ENCODE measurements at regions not wholly inside any gene's neighbourhood (a gene's known extent, or its start where the extent isn't known, plus 50 kb on each side); places are given as distances from the start of the nearest gene placed in this dataset.

GRCh38 chr17:14940108-14940937 is 324.8 kb downstream of the PMP22 start:
- DNase-seq: no peak

- DNase-seq: no peak
Observed at GRCh38 chr17:14935845-14936485, 329.2 kb downstream of the PMP22 start.

DNA sequence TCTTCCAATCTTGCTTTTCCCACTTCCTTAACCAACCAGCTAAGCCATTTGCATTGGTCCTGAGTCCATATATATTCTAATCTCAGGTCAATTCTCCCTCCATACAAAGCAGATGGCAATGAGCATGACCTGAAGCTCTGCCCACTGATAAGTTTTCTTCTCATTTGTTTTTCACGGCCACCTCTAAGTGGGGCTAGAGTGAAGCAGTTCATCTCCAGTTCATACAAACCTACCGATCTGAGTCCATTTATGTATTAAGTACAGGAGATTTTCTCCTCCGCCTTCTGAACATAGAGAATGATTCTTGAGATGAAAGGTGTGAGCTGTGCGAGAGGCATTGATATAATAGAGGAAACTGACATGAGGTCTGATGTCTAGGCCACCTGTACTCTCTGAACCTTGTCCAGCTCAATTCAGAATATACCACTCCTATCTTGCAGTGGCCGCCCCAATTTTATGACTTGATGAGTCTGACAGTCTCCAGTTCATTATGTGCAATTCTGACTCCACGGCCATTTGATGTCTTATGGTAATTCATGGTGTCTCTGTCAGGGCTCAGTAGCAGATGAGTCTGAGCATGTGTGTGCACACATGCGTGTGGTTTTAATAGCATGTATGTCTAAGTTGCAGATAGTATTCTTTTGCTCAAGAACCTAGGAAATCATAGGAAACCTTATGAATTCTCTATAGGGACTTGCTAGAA is 329.8 kb downstream of the PMP22 start:
- DNase-seq: no peak

DNA sequence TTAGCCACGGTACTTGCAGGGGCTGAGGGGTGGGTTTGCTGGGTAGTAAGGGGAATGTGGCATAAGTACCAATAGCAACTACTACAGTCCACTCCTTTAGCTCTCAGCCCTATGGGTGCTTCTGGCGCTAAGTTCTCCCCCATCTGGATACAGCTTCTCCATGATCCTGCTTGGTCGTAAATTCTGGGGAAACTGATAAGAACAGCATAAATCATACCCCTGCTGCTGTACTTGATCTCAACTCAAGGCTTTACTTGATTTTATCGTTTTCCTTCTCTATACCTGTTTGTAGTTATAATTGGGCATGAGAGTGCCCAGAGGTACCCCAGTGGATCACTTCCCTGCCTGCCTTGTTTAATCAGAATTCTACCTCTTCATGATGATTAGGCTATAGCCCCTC is 331.4 kb downstream of the PMP22 start:
- DNase-seq: no peak

DNA sequence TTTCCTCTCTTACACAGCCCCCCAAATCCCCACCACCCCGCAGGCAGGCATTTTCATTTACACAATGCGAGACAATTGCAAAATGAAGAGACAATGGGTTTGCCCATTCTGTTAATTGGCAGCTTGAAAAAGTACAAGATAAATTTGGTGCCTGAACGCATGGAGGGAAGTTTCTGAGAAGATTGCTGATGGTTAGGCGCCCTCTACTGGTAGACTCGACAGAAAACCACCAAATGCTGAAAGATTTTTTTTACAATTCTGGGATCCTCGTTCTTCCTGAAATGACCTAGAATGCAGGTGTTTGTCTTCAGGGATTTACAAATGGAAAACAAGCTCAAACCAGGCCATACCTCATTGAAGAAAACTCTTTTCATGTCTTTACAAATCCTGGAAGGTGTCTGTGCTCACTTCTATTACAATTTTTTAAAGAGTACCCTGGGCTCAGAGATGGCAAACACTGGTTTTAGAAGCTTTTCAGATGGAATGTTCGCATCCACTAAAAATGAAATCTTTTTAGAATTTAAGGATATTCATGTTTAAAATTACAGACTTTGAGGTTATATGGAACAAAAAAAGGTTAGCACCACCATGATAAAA is 338.5 kb downstream of the PMP22 start:
- peak; percentile 11 to 59 for DNase-seq

DNA sequence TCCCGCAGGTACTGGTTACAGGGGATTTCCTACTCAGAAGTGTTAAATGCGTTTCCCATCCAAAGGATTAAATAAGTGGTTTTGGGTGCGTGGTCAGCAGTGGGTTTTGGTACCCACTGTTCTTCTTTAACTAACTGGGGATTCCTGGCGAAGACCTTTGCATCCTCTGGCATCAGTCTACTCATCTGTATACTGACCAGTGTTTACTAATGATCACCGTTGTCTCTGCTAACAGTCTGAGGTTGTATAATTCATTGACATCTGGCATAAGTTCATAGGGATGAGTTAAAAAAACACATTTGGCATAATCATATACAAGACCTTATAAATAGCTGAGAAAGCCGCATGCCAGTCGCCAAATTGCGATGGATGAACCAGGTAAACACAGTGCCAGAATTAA is 339.1 kb downstream of the PMP22 start:
- no peak for DNase-seq

GRCh38 chr17:14925498-14925897 is 339.6 kb downstream of the PMP22 start:
- DNase-seq: no peak

GRCh38 chr17:14923981-14924380 is 341.1 kb downstream of the PMP22 start:
- no peak for DNase-seq

- no peak for DNase-seq
Observed at GRCh38 chr17:14922411-14922810, 342.7 kb downstream of the PMP22 start.

DNA sequence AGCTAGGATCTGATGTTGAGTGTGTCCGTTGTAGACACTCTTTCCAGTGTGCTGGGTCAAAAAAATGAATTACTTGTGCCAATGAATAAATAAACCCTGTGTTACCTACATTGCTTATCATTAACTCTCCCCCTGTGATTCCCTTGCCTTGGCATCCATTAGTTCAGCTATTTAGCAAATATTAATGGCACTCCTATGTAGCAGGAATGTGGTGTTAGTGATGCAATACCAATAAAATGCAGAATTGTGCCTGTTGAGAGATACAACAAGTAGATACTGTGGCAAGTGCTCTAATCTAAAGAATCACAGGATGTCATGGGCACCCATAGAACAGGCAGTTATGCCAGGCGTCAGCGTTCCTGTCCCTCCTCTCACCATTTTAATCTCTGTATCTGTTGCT is 343.2 kb downstream of the PMP22 start:
- no peak for DNase-seq

DNA sequence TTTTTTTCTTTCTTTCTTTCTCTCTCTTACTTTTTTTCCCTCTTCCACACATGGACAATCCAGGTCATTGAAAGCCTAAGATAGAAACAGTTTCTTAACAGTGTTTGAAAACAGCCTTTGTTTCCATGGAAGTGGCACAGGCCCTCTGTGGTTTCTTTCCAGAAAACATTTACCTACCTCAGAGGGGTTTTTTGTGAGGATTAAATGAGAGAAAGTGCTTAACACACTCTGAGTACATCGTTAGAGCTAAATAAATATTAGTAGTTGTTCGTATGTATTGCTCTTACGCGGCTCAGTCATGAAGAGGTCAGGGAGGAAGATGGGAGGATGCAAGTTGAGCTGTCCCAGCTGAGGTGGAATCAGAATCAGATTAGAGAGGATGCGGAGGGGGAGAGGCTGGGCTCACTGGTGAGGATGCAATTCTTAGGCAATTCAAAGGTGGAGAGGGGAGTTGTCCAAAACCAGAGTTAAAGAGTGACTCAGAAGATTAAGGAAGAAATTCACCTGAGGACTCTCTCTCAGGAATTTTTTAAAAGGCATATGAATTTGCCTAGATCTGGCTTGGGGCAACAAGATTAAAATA is 345.4 kb downstream of the PMP22 start:
- DNase-seq: no peak

DNA sequence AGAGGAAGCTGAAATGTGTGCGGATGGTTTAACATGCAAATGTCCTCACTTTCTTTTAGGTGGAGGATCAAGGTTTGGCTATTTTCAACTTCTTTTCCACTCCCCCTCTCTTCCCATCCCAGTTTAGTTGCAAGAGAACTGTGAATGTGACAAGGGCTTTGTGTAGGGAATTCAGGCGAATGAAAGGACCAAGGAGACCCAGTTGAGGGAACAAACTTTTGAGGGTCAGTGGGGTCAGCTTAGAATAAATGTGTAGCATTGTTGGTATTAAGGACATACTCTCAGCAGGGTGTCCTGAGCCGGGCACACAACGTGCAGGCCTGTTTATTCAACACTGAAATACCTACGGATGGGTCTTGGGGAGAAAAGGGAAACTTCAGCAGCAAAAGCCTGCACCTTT is 346.0 kb downstream of the PMP22 start:
- no peak for DNase-seq

DNA sequence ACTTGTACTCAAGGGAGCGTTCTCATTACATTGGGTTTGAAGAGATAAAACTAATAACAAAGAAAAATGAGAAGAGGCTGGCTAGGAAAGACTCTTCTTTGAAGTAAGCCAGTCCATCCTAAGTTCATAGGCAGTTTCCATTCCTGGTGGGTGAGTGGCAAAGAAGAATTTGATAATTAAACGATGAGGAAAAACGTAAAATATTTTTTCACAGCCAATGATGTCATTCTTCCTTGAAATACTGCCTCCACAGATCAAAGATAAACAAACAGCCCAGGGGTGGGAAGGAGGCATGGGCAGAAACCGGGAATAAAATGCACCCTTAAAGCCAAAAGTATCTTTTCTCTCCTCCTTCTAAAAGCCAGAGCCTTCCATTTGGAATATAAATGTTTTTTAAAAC is 346.6 kb downstream of the PMP22 start:
- DNase-seq: no peak

DNA sequence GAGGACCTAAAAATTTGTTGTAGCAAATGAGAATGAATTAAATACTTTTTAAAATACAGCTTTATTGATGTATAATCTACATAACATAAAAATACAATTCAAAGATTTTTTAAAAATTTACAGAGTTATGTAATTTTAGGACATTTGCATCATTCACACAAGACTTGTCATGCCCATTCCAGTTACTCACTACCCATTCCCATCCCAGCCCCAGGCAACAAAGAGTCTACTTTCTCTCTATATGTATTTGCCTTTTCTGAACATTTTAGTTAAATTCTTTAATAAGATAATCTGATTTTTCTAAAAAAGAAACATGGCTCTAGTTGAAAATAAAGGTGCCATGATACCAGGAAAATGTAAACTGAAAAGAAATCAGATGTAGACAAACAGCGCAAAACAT is 354.2 kb downstream of the PMP22 start:
- no peak for DNase-seq

DNA sequence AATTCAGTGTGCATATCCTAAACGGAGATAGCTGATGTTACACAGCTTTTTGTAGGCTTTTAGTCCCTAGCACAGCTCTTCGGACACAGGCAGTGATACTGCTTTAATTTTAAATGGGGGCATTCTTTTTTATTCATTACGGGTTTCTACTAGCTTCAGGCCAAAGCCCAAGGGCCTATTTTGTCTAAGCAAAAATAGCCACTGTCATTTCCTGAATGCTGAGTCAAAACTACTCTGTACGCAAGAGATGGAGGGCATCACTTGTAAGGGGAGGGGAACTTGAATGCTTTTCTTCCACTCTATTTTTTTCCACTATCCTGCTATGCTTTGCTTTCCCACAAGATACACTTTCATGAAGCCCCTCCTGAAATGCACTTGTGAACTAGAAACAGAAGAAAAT is 360.7 kb downstream of the PMP22 start:
- no peak for DNase-seq

DNA sequence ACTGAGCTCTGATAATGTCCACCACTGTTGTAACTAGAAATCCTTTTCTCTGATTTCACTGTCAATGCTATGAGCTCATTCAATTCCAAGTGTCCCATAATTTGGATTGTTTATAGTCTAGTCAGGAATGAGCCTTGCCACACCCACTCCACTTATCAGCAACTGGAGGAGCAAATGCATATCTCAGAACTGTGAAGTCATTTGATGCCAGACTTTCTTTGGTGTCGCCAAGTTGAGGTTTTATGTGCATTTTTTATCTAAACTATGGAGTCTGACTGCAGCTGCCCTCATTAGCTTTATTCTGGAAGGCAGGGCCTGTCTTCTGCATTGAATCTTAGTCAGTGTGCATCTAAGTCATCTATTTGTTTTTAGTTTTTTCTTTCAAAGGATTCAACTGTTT is 361.3 kb downstream of the PMP22 start:
- DNase-seq: no peak

GRCh38 chr17:14902803-14903202 is 362.3 kb downstream of the PMP22 start:
- no peak for DNase-seq

DNA sequence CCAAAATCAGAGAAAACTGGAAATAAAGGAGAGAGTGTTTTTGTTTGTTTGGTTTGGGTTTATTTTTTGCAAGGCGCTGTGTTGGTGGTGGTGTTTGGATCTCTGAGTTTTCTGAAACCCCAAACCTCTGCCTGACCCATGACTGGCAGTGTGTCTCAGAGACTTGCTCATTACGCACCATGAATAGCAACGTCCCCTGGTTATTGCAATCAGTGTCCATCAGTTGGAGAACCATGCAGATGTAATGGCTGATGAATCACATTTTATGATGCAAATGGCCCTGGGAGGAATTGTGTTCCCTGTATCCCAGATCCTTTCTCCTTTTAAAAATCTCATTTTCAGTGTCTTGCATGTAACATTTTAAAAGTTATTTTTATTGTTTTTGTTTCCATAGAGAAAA is 362.8 kb downstream of the PMP22 start:
- no peak for DNase-seq

- DNase-seq: no peak
Observed at GRCh38 chr17:14901376-14901775, 363.8 kb downstream of the PMP22 start.

- DNase-seq: no peak
Observed at GRCh38 chr17:14886200-14886739, 378.9 kb downstream of the PMP22 start.

GRCh38 chr17:14882131-14882530 is 383.0 kb downstream of the PMP22 start:
- no peak for DNase-seq

- no peak for DNase-seq
Observed at GRCh38 chr17:14875557-14876412, 389.3 kb downstream of the PMP22 start.
